HepG2 (cell line): ENCODE measurements at regions not wholly inside any gene's neighbourhood (a gene's known extent, or its start where the extent isn't known, plus 50 kb on each side); places are given as distances from the start of the nearest gene placed in this dataset.

Experiments used
- ATAC-seq: fragments of 200-7000 bp; cut with Tn5 transposase; 3 replicates; pipeline ENCODE4 v1.9.1; 2020; ENCODE audit warnings: mild to moderate bottlenecking, moderate library complexity
- BruUV-seq: library from RNA; stranded (reverse); fragments of 400-500 nt; replicated peaks from 2 replicates; lab custom pipeline; 2021; lab: Mats Ljungman, UMichigan
- CTCF ChIA-PET: fragments of 300-600 bp; formaldehyde crosslinking; extraction: SDS; loops from one replicate; lab custom pipeline; 2021; ENCODE audit warnings: low total read pairs, inconsistent platforms, low intra/inter-chr PET ratio; lab: Yijun Ruan, JAX
- POLR2A ChIA-PET: fragments of 350-600 bp; sonication (Branson Sonifier 250); formaldehyde crosslinking; loops from one replicate; lab custom pipeline; 2020; ENCODE audit warnings: antibody characterized with exemption, inconsistent platforms; lab: Yijun Ruan, JAX
- DNase-seq: peaks from one replicate; pipeline ENCODE4 v3.0.0-alpha.2; 2015; ENCODE audit warnings: low spot score
- FAIRE-seq: peaks from 3 replicates; lab custom pipeline; 2011; peaks lifted over from hg19 to GRCh38; lab: Jason Lieb, UNC
- H2AFZ ChIP-seq: one replicate; pipeline ENCODE4 v1.6.1; 2011; ENCODE audit warnings: low read length, inconsistent platforms
- H3K27ac ChIP-seq: fragments of 300-600 bp; 3 replicates; pipeline ENCODE4 v1.8.0; 2011; ENCODE audit warnings: mixed run types, mild to moderate bottlenecking, mixed read lengths, low read length, inconsistent platforms; ENCODE audit not compliant: insufficient read depth; ENCODE audit errors: extremely low read length
- H3K27me3 ChIP-seq, 2 experiments: fragments of 200-600 bp in 1 of 2; 2 replicates in 1 of 2; 3 replicates in 1 of 2; pipeline versions ENCODE4 v1.6.0 to v1.8.0; 2011; ENCODE audit warnings: low read length in 2 of 2, mild to moderate bottlenecking in 2 of 2, moderate library complexity in 2 of 2, inconsistent platforms in 1 of 2; ENCODE audit not compliant: insufficient read depth in 2 of 2, control insufficient read depth in 1 of 2
- H3K36me3 ChIP-seq, 2 experiments: fragments of 200-600 bp in 1 of 2; replicated peaks in 1 of 2; 2 replicates in 1 of 2; 3 replicates in 1 of 2; pipeline versions ENCODE4 v1.5.1 to v1.8.0; 2011; ENCODE audit warnings: low read length in 2 of 2, inconsistent platforms in 1 of 2; ENCODE audit not compliant: insufficient read depth in 2 of 2, control insufficient read depth in 1 of 2
- H3K4me1 ChIP-seq: 2 replicates; pipeline ENCODE4 v1.5.1; 2012; ENCODE audit warnings: low read length, inconsistent platforms; ENCODE audit not compliant: insufficient read depth
- H3K4me2 ChIP-seq: 2 replicates; pipeline ENCODE4 v1.6.0; 2011; ENCODE audit warnings: low read depth, low read length, inconsistent platforms
- H3K4me3 ChIP-seq, 3 experiments: fragments of 200-600 bp in 1 of 3; sonication (generic), shearing (Covaris generic) in 1 of 3; replicated peaks in 1 of 3; 2 replicates each; pipeline ENCODE4 v1.5.1; 2011 to 2016; ENCODE audit warnings: low read length in 3 of 3, inconsistent platforms in 2 of 3, low read depth in 2 of 3, mild to moderate bottlenecking in 2 of 3, control low read depth in 1 of 3, mixed read lengths in 1 of 3; ENCODE audit not compliant: insufficient read depth in 1 of 3
- H3K79me2 ChIP-seq: one replicate; pipeline ENCODE4 v1.6.1; 2011; ENCODE audit warnings: low read length, inconsistent platforms; ENCODE audit not compliant: insufficient read depth
- H3K9ac ChIP-seq: 2 replicates; pipeline ENCODE4 v1.6.0; 2011; ENCODE audit warnings: mild to moderate bottlenecking, low read depth, low read length, inconsistent platforms; ENCODE audit not compliant: insufficient read depth
- H3K9me3 ChIP-seq: 2 replicates; pipeline ENCODE4 v1.5.1; 2012; ENCODE audit warnings: mild to moderate bottlenecking, low read length
- H4K20me1 ChIP-seq: 2 replicates; pipeline ENCODE4 v1.6.0; 2011; ENCODE audit warnings: inconsistent platforms, mild to moderate bottlenecking, low read length, moderate library complexity; ENCODE audit not compliant: insufficient read depth
- GZF1 ChIP-seq: sonication (generic); formaldehyde crosslinking; IDR thresholded peaks from 2 replicates; pipeline ENCODE4 v1.5.1; 2020; ENCODE audit warnings: mild to moderate bottlenecking, missing genetic modification reagents
- LRRFIP1 ChIP-seq: sonication (generic); formaldehyde crosslinking; conservative IDR thresholded peaks from 2 replicates; pipeline ENCODE4 v1.4.0; 2020; ENCODE audit warnings: missing genetic modification reagents
- NBN ChIP-seq: fragments of 450-650 bp; conservative IDR thresholded peaks from 2 replicates; pipeline ENCODE4 v1.6.1; 2017
- NFATC3 ChIP-seq: sonication (generic); formaldehyde crosslinking; IDR thresholded peaks from 2 replicates; pipeline ENCODE4 v1.5.1; 2020; ENCODE audit warnings: mild to moderate bottlenecking, missing genetic modification reagents
- SRF ChIP-seq: IDR thresholded peaks from 2 replicates; pipeline ENCODE4 v1.6.1; 2011; ENCODE audit warnings: mild to moderate bottlenecking, low read depth, low read length, moderate library complexity
- TBL1XR1 ChIP-seq: fragments of 150-350 bp; IDR thresholded peaks from 2 replicates; pipeline ENCODE4 v1.6.1; 2014; ENCODE audit warnings: borderline replicate concordance, low read length; ENCODE audit not compliant: partially characterized antibody
- TBX2 ChIP-seq: sonication (generic); formaldehyde crosslinking; IDR thresholded peaks from 2 replicates; pipeline ENCODE4 v1.5.0; 2020; ENCODE audit warnings: missing genetic modification reagents, mild to moderate bottlenecking, borderline replicate concordance
- YEATS2 ChIP-seq: sonication (generic); formaldehyde crosslinking; IDR thresholded peaks from 2 replicates; pipeline ENCODE4 v1.4.0; 2020; ENCODE audit warnings: missing genetic modification reagents, borderline replicate concordance
- ZBTB7B ChIP-seq: sonication (generic); formaldehyde crosslinking; IDR thresholded peaks from 2 replicates; pipeline ENCODE4 v1.4.0; 2020; ENCODE audit warnings: missing genetic modification reagents
- ZHX2 ChIP-seq, 2 experiments: sonication (generic) in 1 of 2; formaldehyde crosslinking in 1 of 2; IDR thresholded peaks; 2 replicates each; pipeline versions ENCODE4 v1.6.1 to v1.9.0; 2014 to 2022; ENCODE audit warnings: antibody characterized with exemption in 1 of 2, borderline replicate concordance in 1 of 2, inconsistent platforms in 1 of 2, low read depth in 1 of 2, missing genetic modification reagents in 1 of 2
- ZMYM3 ChIP-seq: sonication (generic); formaldehyde crosslinking; IDR thresholded peaks from 2 replicates; pipeline ENCODE4 v1.5.1; 2020; ENCODE audit warnings: mild to moderate bottlenecking, missing genetic modification reagents
- ZNF235 ChIP-seq: sonication (generic); formaldehyde crosslinking; IDR thresholded peaks from 2 replicates; pipeline ENCODE4 v1.8.1; 2023; ENCODE audit warnings: mild to moderate bottlenecking, missing genetic modification reagents, borderline replicate concordance
- ZNF333 ChIP-seq: sonication (generic); formaldehyde crosslinking; IDR thresholded peaks from 2 replicates; pipeline ENCODE4 v1.4.0; 2020; ENCODE audit warnings: mild to moderate bottlenecking, missing genetic modification reagents, borderline replicate concordance
- ZNF484 ChIP-seq: sonication (generic); formaldehyde crosslinking; IDR thresholded peaks from 2 replicates; pipeline ENCODE4 v1.5.1; 2020; ENCODE audit warnings: mild to moderate bottlenecking, low read depth, missing genetic modification reagents, borderline replicate concordance
- ZNF530 ChIP-seq: sonication (generic); formaldehyde crosslinking; IDR thresholded peaks from 2 replicates; pipeline ENCODE4 v1.5.0; 2020; ENCODE audit warnings: low read depth, mild to moderate bottlenecking, missing genetic modification reagents
- ZNF781 ChIP-seq: sonication (generic); formaldehyde crosslinking; IDR thresholded peaks from 2 replicates; pipeline ENCODE4 v1.5.1; 2020; ENCODE audit warnings: borderline replicate concordance, mild to moderate bottlenecking, missing genetic modification reagents; ENCODE audit errors: not compliant biosample characterization
- in situ Hi-C: cut with HindIII; loops from 2 replicates; pipeline ENCODE4 v1.10.0; 2017; ENCODE audit warnings: low pct_unique_long_range_greater_than_20kb; ENCODE audit not compliant: extremely low pct_ligation_motif_present
- intact Hi-C: fragments of 100-400 bp; cut with micrococcal nuclease; formaldehyde crosslinking; loops from one replicate; pipeline ENCODE4 v1.10.0; 2022; ENCODE audit not compliant: unreplicated experiment

- in situ Hi-C loops: no loop called here
These were observed 68.0 kb upstream of the STAC start for GRCh38 chr3:36312351-36312750.

More at GRCh38 chr3:36312351-36312750, 68.0 kb upstream of the STAC start:
- FAIRE-seq: no peak
- ATAC-seq: no peak
- H2AFZ ChIP-seq: no peak overlapping the region
- no peaks in the 10 kb centered on the region for H3K36me3 ChIP-seq
- no peaks in the 10 kb centered on the region for H3K4me1 ChIP-seq
- intact Hi-C loops: no loop called here
- no peak for DNase-seq
- H3K79me2 ChIP-seq: no peaks in the 10 kb centered on the region
- ChIA-PET POLR2A (no interaction called here), CTCF (no interaction called here)
- no peaks in the 10 kb centered on the region for H3K9me3 ChIP-seq
- H3K27ac ChIP-seq: no peak overlapping the region
- H3K27me3 ChIP-seq: no peaks in the 10 kb centered on the region
- H4K20me1 ChIP-seq: no peaks in the 10 kb centered on the region
- no TSS peak for BruUV-seq
- TF ChIP-seq GZF1 (CRISPR knock-in tag) (no peak), ZHX2 (IDR thresholded peaks at IDR 0.05; ENCODE audit: low read depth) (no peak), ZHX2 (CRISPR knock-in tag; IDR thresholded peaks at IDR 0.05; ENCODE audit: borderline replicate concordance) (no peak), ZBTB7B (no peak), NFATC3 (CRISPR knock-in tag) (no peak), ZNF530 (CRISPR knock-in tag) (no peak), YEATS2 (no peak), ZNF781 (CRISPR knock-in tag) (no peak), NBN (no peak), ZNF333 (CRISPR knock-in tag) (no peak), LRRFIP1 (CRISPR knock-in tag) (no peak), ZMYM3 (CRISPR knock-in tag) (no peak), ZNF484 (no peak), TBL1XR1 (no peak), ZNF235 (no peak), SRF (no peak), TBX2 (CRISPR knock-in tag) (no peak)
- TF ChIP-seq, all 625 proteins: peak for 0
- Histone ChIP-seq H3K9ac (no peak overlapping the region), H3K4me3 (no peak overlapping the region), H3K4me2 (no peak overlapping the region)
